H1 (cell line): ENCODE measurements at regions not wholly inside any gene's neighbourhood (a gene's known extent, or its start where the extent isn't known, plus 50 kb on each side); places are given as distances from the start of the nearest gene placed in this dataset.

Experiments used
- CTCF ChIA-PET: fragments of 300-600 bp; sonication (Branson Sonifier 250); formaldehyde crosslinking; loops from one replicate; lab custom pipeline; 2021; ENCODE audit not compliant: partially characterized antibody; lab: Charles Lee
- POLR2A ChIA-PET: fragments of 300-600 bp; sonication (Branson Sonifier 250); formaldehyde crosslinking; loops from one replicate; lab custom pipeline; 2021; ENCODE audit warnings: inconsistent platforms; ENCODE audit not compliant: partially characterized antibody; lab: Charles Lee
- DNase-seq, 2 experiments: peaks; one replicate each; pipeline versions ENCODE4 v3.0.0 to v3.0.0-alpha.2; 2010 to 2022; ENCODE audit warnings: low spot score in 2 of 2, low read depth in 1 of 2, mixed read lengths in 1 of 2
- FAIRE-seq: peaks from 2 replicates; lab custom pipeline; 2011; peaks lifted over from hg19 to GRCh38; lab: Jason Lieb, UNC
- H2AFZ ChIP-seq: 2 replicates; pipeline ENCODE4 v1.8.1; 2012; ENCODE audit warnings: low read length, inconsistent platforms
- H2AK5ac ChIP-seq: 2 replicates; pipeline ENCODE4 v1.6.1; 2013; ENCODE audit warnings: low read depth, low read length
- H2BK120ac ChIP-seq: replicated peaks from 2 replicates; pipeline ENCODE3; 2013; ENCODE audit warnings: low read depth, low read length, inconsistent platforms
- H2BK12ac ChIP-seq: 2 replicates; pipeline ENCODE4 v1.6.1; 2013; ENCODE audit warnings: low read depth, low read length
- H2BK15ac ChIP-seq: 2 replicates; pipeline ENCODE4 v1.6.1; 2013; ENCODE audit warnings: low read length
- H2BK20ac ChIP-seq: 2 replicates; pipeline ENCODE4 v1.6.1; 2013; ENCODE audit warnings: low read length
- H2BK5ac ChIP-seq: 2 replicates; pipeline ENCODE4 v1.6.1; 2013; ENCODE audit warnings: low read depth, low read length
- H3K14ac ChIP-seq: 2 replicates; pipeline ENCODE4 v1.6.1; 2013; ENCODE audit warnings: inconsistent platforms; ENCODE audit not compliant: insufficient read length
- H3K18ac ChIP-seq: 2 replicates; pipeline ENCODE4 v1.6.1; 2013; ENCODE audit warnings: low read length; ENCODE audit errors: extremely low read depth
- H3K23ac ChIP-seq: 2 replicates; pipeline ENCODE4 v1.6.1; 2013; ENCODE audit warnings: inconsistent platforms; ENCODE audit not compliant: insufficient read length
- H3K23me2 ChIP-seq: 2 replicates; pipeline ENCODE4 v1.6.1; 2013; ENCODE audit warnings: low read depth, low read length
- H3K27ac ChIP-seq: 2 replicates; pipeline ENCODE4 v1.6.1; 2011; ENCODE audit warnings: low read depth, low read length, inconsistent platforms
- H3K27me3 ChIP-seq, 4 experiments: replicated peaks in 1 of 4; 1 replicate in 1 of 4; 2 replicates in 3 of 4; pipeline versions ENCODE4 v1.6.1 to v1.8.1; 2011 to 2013; ENCODE audit warnings: low read length in 3 of 4, mild to moderate bottlenecking in 3 of 4, inconsistent platforms in 2 of 4, mixed read lengths in 2 of 4, moderate library complexity in 1 of 4; ENCODE audit not compliant: control insufficient read depth in 3 of 4, insufficient read depth in 3 of 4; ENCODE audit errors: extremely low read depth in 1 of 4
- H3K36me3 ChIP-seq, 4 experiments: 2 replicates each; pipeline versions ENCODE4 v1.6.1 to v1.8.1; 2011 to 2013; ENCODE audit warnings: mild to moderate bottlenecking in 4 of 4, low read length in 3 of 4, moderate library complexity in 2 of 4, control low read depth in 1 of 4, inconsistent platforms in 1 of 4; ENCODE audit not compliant: insufficient read depth in 4 of 4, control insufficient read depth in 2 of 4
- H3K4ac ChIP-seq: replicated peaks from 2 replicates; pipeline ENCODE3; 2013; ENCODE audit warnings: low read length, low read depth, mixed read lengths, inconsistent platforms; ENCODE audit not compliant: insufficient read length
- H3K4me1 ChIP-seq, 4 experiments: replicated peaks in 1 of 4; 1 replicate in 1 of 4; 2 replicates in 3 of 4; pipeline versions ENCODE4 v1.6.1 to v1.8.1; 2011 to 2013; ENCODE audit warnings: low read length in 3 of 4, inconsistent platforms in 2 of 4, mixed read lengths in 1 of 4; ENCODE audit not compliant: insufficient read depth in 4 of 4, control insufficient read depth in 3 of 4
- H3K4me2 ChIP-seq, 2 experiments: 2 replicates each; pipeline versions ENCODE4 v1.6.1 to v1.8.1; 2011 to 2013; ENCODE audit warnings: low read depth in 2 of 2, low read length in 2 of 2, control low read depth in 1 of 2, inconsistent platforms in 1 of 2, mild to moderate bottlenecking in 1 of 2; ENCODE audit not compliant: insufficient read depth in 1 of 2
- H3K4me3 ChIP-seq, 4 experiments: fragments of 200-600, 300-600 bp in 1 of 4; sonication (generic), shearing (Covaris generic), sonication (Bioruptor Twin) in 1 of 4; 2 replicates each; pipeline versions ENCODE4 v1.5.1 to v1.8.1; 2011 to 2016; ENCODE audit warnings: low read length in 4 of 4, low read depth in 3 of 4, control low read depth in 2 of 4, inconsistent platforms in 2 of 4, mild to moderate bottlenecking in 2 of 4, mixed read lengths in 1 of 4, moderate library complexity in 1 of 4; ENCODE audit not compliant: insufficient read depth in 2 of 4; ENCODE audit errors: extremely low read depth in 1 of 4
- H3K56ac ChIP-seq: replicated peaks from 2 replicates; pipeline ENCODE3; 2013; ENCODE audit warnings: low read depth, mild to moderate bottlenecking, mixed read lengths, low read length, inconsistent platforms; ENCODE audit not compliant: insufficient read length
- H3K79me1 ChIP-seq: 2 replicates; pipeline ENCODE4 v1.6.1; 2013; ENCODE audit warnings: low read depth, low read length, control low read depth
- H3K79me2 ChIP-seq, 2 experiments: 2 replicates each; pipeline versions ENCODE4 v1.6.1 to v1.8.1; 2012 to 2013; ENCODE audit warnings: low read length in 2 of 2, mild to moderate bottlenecking in 2 of 2, inconsistent platforms in 1 of 2; ENCODE audit not compliant: insufficient read depth in 2 of 2, control insufficient read depth in 1 of 2
- H3K9ac ChIP-seq, 4 experiments: replicated peaks in 1 of 4; 1 replicate in 1 of 4; 2 replicates in 3 of 4; pipeline versions ENCODE4 v1.6.1 to v1.8.1; 2011 to 2013; ENCODE audit warnings: low read depth in 3 of 4, low read length in 3 of 4, control low read depth in 2 of 4, mild to moderate bottlenecking in 2 of 4, moderate library complexity in 2 of 4, inconsistent platforms in 1 of 4; ENCODE audit errors: extremely low read depth in 1 of 4
- H3K9me3 ChIP-seq, 2 experiments: 2 replicates each; pipeline versions ENCODE4 v1.6.1 to v1.8.1; 2012 to 2013; ENCODE audit warnings: mild to moderate bottlenecking in 2 of 2, moderate library complexity in 2 of 2, control low read depth in 1 of 2, inconsistent platforms in 1 of 2, low read depth in 1 of 2, low read length in 1 of 2, mixed read lengths in 1 of 2; ENCODE audit not compliant: insufficient read depth in 2 of 2
- H4K20me1 ChIP-seq, 2 experiments: replicated peaks in 1 of 2; 2 replicates each; pipeline versions ENCODE3 to v1.8.1; 2011 to 2013; ENCODE audit warnings: inconsistent platforms in 2 of 2, low read length in 2 of 2, mild to moderate bottlenecking in 1 of 2; ENCODE audit not compliant: insufficient read depth in 2 of 2, control insufficient read depth in 1 of 2
- H4K5ac ChIP-seq: 2 replicates; pipeline ENCODE4 v1.6.1; 2013; ENCODE audit warnings: low read length, low read depth, mixed read lengths, inconsistent platforms; ENCODE audit not compliant: insufficient read length
- H4K8ac ChIP-seq: 2 replicates; pipeline ENCODE4 v1.8.0; 2013; ENCODE audit warnings: mild to moderate bottlenecking, moderate library complexity, low read length, inconsistent platforms; ENCODE audit not compliant: insufficient read depth; ENCODE audit errors: extremely low read depth
- H4K91ac ChIP-seq: replicated peaks from 2 replicates; pipeline ENCODE3; 2013; ENCODE audit warnings: low read length, mixed read lengths, inconsistent platforms; ENCODE audit not compliant: insufficient read length
- BRCA1 ChIP-seq: IDR thresholded peaks from 2 replicates; pipeline ENCODE4 v1.6.1; 2012; ENCODE audit warnings: low read depth, low read length, improper control_type of control experiment
- JUND ChIP-seq: IDR thresholded peaks from 2 replicates; pipeline ENCODE4 v1.6.1; 2011; ENCODE audit warnings: mild to moderate bottlenecking, improper control_type of control experiment, low read length
- RBBP5 ChIP-seq: IDR thresholded peaks from 2 replicates; pipeline ENCODE4 v1.7.1; 2012; ENCODE audit warnings: low read depth, mild to moderate bottlenecking, inconsistent platforms, low read length, moderate library complexity, borderline replicate concordance
- SP2 ChIP-seq: IDR thresholded peaks from 2 replicates; pipeline ENCODE4 v1.6.1; 2012; ENCODE audit warnings: mild to moderate bottlenecking, low read length, inconsistent platforms
- WGBS, 2 experiments: shearing (Covaris generic) in 1 of 2; methylation state at CpG; one replicate each; pipeline versions ENCODE4 v1.1.6 to v1.1.7; 2013 to 2015; ENCODE audit warnings: low lambda C conversion rate in 2 of 2, mixed read lengths in 2 of 2, inconsistent platforms in 1 of 2, low coverage in 1 of 2, missing lambda C conversion rate in 1 of 2; ENCODE audit not compliant: insufficient replicate concordance in 2 of 2, insufficient coverage in 1 of 2, insufficient read length in 1 of 2; ENCODE audit errors: extremely low coverage in 1 of 2, missing lambda C conversion rate in 1 of 2; 5-methylcytosine and 5-hydroxymethylcytosine counted together

- no peaks in the 10 kb centered on the region for H3K23me2 ChIP-seq
- no peak overlapping the region for H3K14ac ChIP-seq
- no peak overlapping the region for H2BK12ac ChIP-seq
- no peak overlapping the region for H2BK20ac ChIP-seq
- no peaks in the 10 kb centered on the region for H3K79me2 ChIP-seq
- H4K20me1 ChIP-seq = peaks cover 0 to 2% of the 10 kb centered on the region in 2 experiments
- FAIRE-seq (no peak), DNase-seq (no peak)
- no peak overlapping the region for H3K27ac ChIP-seq
- no peak overlapping the region for H2BK5ac ChIP-seq
- H3K36me3 ChIP-seq = no peaks in the 10 kb centered on the region
- no peaks in the 10 kb centered on the region for H3K79me1 ChIP-seq
- no peaks in the 10 kb centered on the region for H3K4me1 ChIP-seq
- no peak overlapping the region for H2BK120ac ChIP-seq
- TF ChIP-seq RBBP5 (no peak), BRCA1 (no peak), SP2 (no peak), JUND (no peak)
- H3K4me3 ChIP-seq = no peak overlapping the region
- CTCF ChIA-PET = interaction anchor here (1.6 to 1.8 kb wide), 2 partner anchors 8 to 12 kb away, joined by 4 read pairs; no protein-coding TSS in a partner anchor
- no peak overlapping the region for H2BK15ac ChIP-seq
- H3K4me2 ChIP-seq = no peak overlapping the region
- no peak overlapping the region for H3K23ac ChIP-seq
- H4K5ac ChIP-seq = no peak overlapping the region
- H3K4ac ChIP-seq = no peak overlapping the region
- H4K8ac ChIP-seq = no peak overlapping the region
- no peak overlapping the region for H4K91ac ChIP-seq
- WGBS, 2 experiments = 83% methylated on average over 4 of the region's 4 CpGs; no CpG with 5 or more reads in 1 of the 2 experiments
- no peak overlapping the region for H2AFZ ChIP-seq
- H3K27me3 ChIP-seq = no peaks in the 10 kb centered on the region
- no peak overlapping the region for H2AK5ac ChIP-seq
- no peak overlapping the region for H3K18ac ChIP-seq
- no peaks in the 10 kb centered on the region for H3K9me3 ChIP-seq
- POLR2A ChIA-PET = no interaction called here
- no peak overlapping the region for H3K9ac ChIP-seq
- no peak overlapping the region for H3K56ac ChIP-seq
Observed at GRCh38 chr12:66775871-66776270, 97.0 kb upstream of the GRIP1 start.
